ENCODE measurements at regions not wholly inside any gene's neighbourhood (a gene's known extent, or its start where the extent isn't known, plus 50 kb on each side); places are given as distances from the start of the nearest gene placed in this dataset.

DNA sequence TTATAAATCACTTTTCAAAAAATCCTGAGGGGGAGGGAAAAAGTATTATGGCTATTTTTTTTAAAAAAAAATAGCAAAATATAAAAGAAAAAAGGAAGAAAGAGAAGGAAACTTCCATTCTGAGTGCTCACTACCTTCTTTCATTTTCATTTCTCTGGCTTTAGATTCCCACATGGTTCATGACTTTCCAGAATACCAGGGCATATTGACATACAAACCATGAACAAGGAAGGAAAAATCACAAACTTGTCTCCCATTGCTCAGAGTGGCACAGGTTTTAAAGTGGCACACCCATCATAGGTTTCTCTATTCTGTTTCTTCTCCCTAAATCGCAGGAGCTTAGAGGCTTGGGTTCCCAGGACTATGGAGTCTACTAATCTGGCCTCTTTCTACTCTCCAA lies 136.3 kb upstream of the CXXC4 start:
- H3K4me3 ChIP-seq = no peak overlapping the region
- 82 to 97% (median 86%) methylated on average over 1 of the region's 1 CpG for WGBS, 5 donors
- H3K27ac ChIP-seq = peak overlapping the region in 1 of 8 donors; percentile 18
- no peaks in the 10 kb centered on the region for H3K9me3 ChIP-seq
- TF ChIP-seq CTCF (IDR thresholded peaks at IDR 0.05 in 8 of 11, conservative IDR thresholded peaks at IDR 0.05 in 3 of 11) (no peak), POLR2A (IDR thresholded peaks at IDR 0.05) (no peak), POLR2AphosphoS5 (IDR thresholded peaks at IDR 0.05) (no peak)
- no peaks in the 10 kb centered on the region for H3K27me3 ChIP-seq (replicated peaks in 1 of 7)
- intact Hi-C loops (cut with DNase I; ENCODE audit: low total_unique reads) = no loop called here
- H3K36me3 ChIP-seq = no peaks in the 10 kb centered on the region
- H3K4me1 ChIP-seq = no peaks in the 10 kb centered on the region
- no peak for DNase-seq

GRCh38 chr4:104641418-104641817 lies 146.7 kb upstream of the CXXC4 start:
- Histone ChIP-seq H3K4me1 (no peaks in the 10 kb centered on the region), H3K36me3 (no peaks in the 10 kb centered on the region), H3K4me3 (no peak overlapping the region), H3K27ac (no peak overlapping the region), H3K9me3 (no peaks in the 10 kb centered on the region), H3K27me3 (replicated peaks in 1 of 7) (no peaks in the 10 kb centered on the region)
- no peak for TF ChIP-seq CTCF (IDR thresholded peaks at IDR 0.05 in 8 of 11, conservative IDR thresholded peaks at IDR 0.05 in 3 of 11)
- no peak for TF ChIP-seq POLR2AphosphoS5 (IDR thresholded peaks at IDR 0.05)
- no peak for TF ChIP-seq POLR2A (IDR thresholded peaks at IDR 0.05)
- no peak for DNase-seq
- intact Hi-C loops (cut with DNase I; ENCODE audit: low total_unique reads) = no loop called here
- 48 to 65% (median 60%) methylated on average over 3 of the region's 3 CpGs for WGBS, 5 donors

DNA sequence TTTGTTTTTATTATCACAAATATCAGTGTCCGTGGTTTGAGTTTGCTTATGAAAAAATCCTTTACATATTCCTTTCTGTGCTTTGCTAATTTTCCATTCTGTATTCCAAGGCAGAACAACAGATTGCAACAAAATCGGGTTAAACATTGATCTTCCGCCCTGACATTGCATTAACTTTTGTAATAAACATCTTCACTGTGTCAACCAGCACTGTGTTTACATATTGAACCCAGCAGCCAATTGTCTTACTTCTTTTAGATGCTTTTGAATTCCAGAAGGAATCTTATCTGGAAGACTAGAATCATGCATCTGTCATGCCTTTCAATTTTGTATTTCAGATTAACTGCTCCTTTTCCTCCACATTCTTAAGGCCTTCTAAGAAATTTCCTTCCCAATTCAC lies 147.8 kb upstream of the CXXC4 start:
- DNase-seq = no peak
- Histone ChIP-seq H3K4me3 (no peak overlapping the region), H3K27ac (no peak overlapping the region), H3K9me3 (no peaks in the 10 kb centered on the region), H3K4me1 (no peaks in the 10 kb centered on the region), H3K27me3 (replicated peaks in 1 of 7) (no peaks in the 10 kb centered on the region), H3K36me3 (no peaks in the 10 kb centered on the region)
- 59 to 78% (median 69%) methylated on average over 3 of the region's 3 CpGs for WGBS, 5 donors
- intact Hi-C loops (cut with DNase I; ENCODE audit: low total_unique reads) = no loop called here
- no peak for TF ChIP-seq POLR2AphosphoS5 (IDR thresholded peaks at IDR 0.05)
- TF ChIP-seq CTCF (IDR thresholded peaks at IDR 0.05 in 8 of 11, conservative IDR thresholded peaks at IDR 0.05 in 3 of 11) = no peak
- TF ChIP-seq POLR2A (IDR thresholded peaks at IDR 0.05) = no peak

GRCh38 chr4:104643805-104644204 lies 149.1 kb upstream of the CXXC4 start:
- H3K36me3 ChIP-seq = no peaks in the 10 kb centered on the region
- no peak overlapping the region for H3K4me3 ChIP-seq
- no peaks in the 10 kb centered on the region for H3K9me3 ChIP-seq
- intact Hi-C loops (cut with DNase I; ENCODE audit: low total_unique reads) = no loop called here
- DNase-seq = no peak
- H3K27me3 ChIP-seq (replicated peaks in 1 of 7) = no peaks in the 10 kb centered on the region
- H3K27ac ChIP-seq = no peak overlapping the region
- no peaks in the 10 kb centered on the region for H3K4me1 ChIP-seq
- TF ChIP-seq POLR2AphosphoS5 (IDR thresholded peaks at IDR 0.05) (no peak), POLR2A (IDR thresholded peaks at IDR 0.05) (no peak), CTCF (IDR thresholded peaks at IDR 0.05 in 8 of 11, conservative IDR thresholded peaks at IDR 0.05 in 3 of 11) (no peak)
- 80 to 89% (median 87%) methylated on average over 3 of the region's 3 CpGs for WGBS, 5 donors
